Kidney (tissue), 13 donors: ENCODE measurements at regions not wholly inside any gene's neighbourhood (a gene's known extent, or its start where the extent isn't known, plus 50 kb on each side); places are given as distances from the start of the nearest gene placed in this dataset.

Experiments used
- DNase-seq, 5 donors: peaks; one replicate each; pipeline ENCODE4 v3.0.0-alpha.2; 2013 to 2020
- FAIRE-seq: peaks from 2 replicates; lab custom pipeline; 2012; peaks lifted over from hg19 to GRCh38; lab: Jason Lieb, UNC
- H3K27ac ChIP-seq, 2 donors: one replicate each; pipeline ENCODE4 v1.7.0; 2013; ENCODE audit warnings: low read depth in 2 of 2, low read length in 2 of 2, inconsistent platforms in 1 of 2
- H3K27me3 ChIP-seq: one replicate; pipeline ENCODE4 v1.7.1; 2013; ENCODE audit warnings: low read length, inconsistent platforms; ENCODE audit not compliant: control insufficient read depth, insufficient read depth
- H3K36me3 ChIP-seq, 3 donors: one replicate each; pipeline versions ENCODE4 v1.7.0 to v1.7.1; 2013; ENCODE audit warnings: low read length in 3 of 3, control low read depth in 1 of 3, inconsistent platforms in 1 of 3; ENCODE audit not compliant: insufficient read depth in 3 of 3, control insufficient read depth in 2 of 3
- H3K4me1 ChIP-seq, 3 donors: one replicate each; pipeline versions ENCODE4 v1.7.0 to v1.7.1; 2013; ENCODE audit warnings: low read length in 3 of 3, inconsistent platforms in 1 of 3, low read depth in 1 of 3; ENCODE audit not compliant: control insufficient read depth in 2 of 3, insufficient read depth in 2 of 3
- H3K4me3 ChIP-seq, 3 donors: one replicate each; pipeline versions ENCODE4 v1.7.0 to v1.8.1; 2013; ENCODE audit warnings: low read length in 3 of 3, control low read depth in 1 of 3, inconsistent platforms in 1 of 3
- H3K9ac ChIP-seq, 3 donors: one replicate each; pipeline versions ENCODE4 v1.7.0 to v1.7.1; 2013; ENCODE audit warnings: low read length in 3 of 3, control low read depth in 1 of 3, inconsistent platforms in 1 of 3
- H3K9me3 ChIP-seq, 3 donors: one replicate each; pipeline versions ENCODE4 v1.7.0 to v1.7.1; 2013; ENCODE audit warnings: low read length in 3 of 3, control low read depth in 1 of 3, inconsistent platforms in 1 of 3; ENCODE audit not compliant: control insufficient read depth in 2 of 3, insufficient read depth in 1 of 3
- CTCF ChIP-seq: IDR thresholded peaks from 3 replicates; pipeline ENCODE4 v1.5.1; 2012; ENCODE audit warnings: mild to moderate bottlenecking, moderate library complexity, borderline replicate concordance; ENCODE audit not compliant: insufficient read depth; ENCODE audit errors: extremely low read depth
- intact Hi-C: fragments of 100-400 bp; cut with DNase I; formaldehyde crosslinking; loops from one replicate; pipeline ENCODE4 v1.11.1; 2022
- donor health status: control.
- donor health status: control.
- donor health status: control.
- donor health status: control.
- donor health status: control.
- donor health status: DM: yes; HTN: yes; CAD: no.
- donor health status: Normal renal cell carcinoma (clear cell type).

GRCh38 chr3:96072226-96072625 lies 742.2 kb upstream of the EPHA6 start:
- H3K36me3 ChIP-seq = no peaks in the 10 kb centered on the region
- no peak overlapping the region for H3K27ac ChIP-seq
- H3K27me3 ChIP-seq = no peaks in the 10 kb centered on the region
- no peaks in the 10 kb centered on the region for H3K4me1 ChIP-seq
- no peak for FAIRE-seq
- H3K4me3 ChIP-seq = no peak overlapping the region
- H3K9ac ChIP-seq = no peak overlapping the region
- intact Hi-C loops = no loop called here
- H3K9me3 ChIP-seq = no peaks in the 10 kb centered on the region
- no peak for TF ChIP-seq CTCF
- DNase-seq = no peak

- FAIRE-seq = no peak
- intact Hi-C loops = no loop called here
- no peaks in the 10 kb centered on the region for H3K36me3 ChIP-seq
Measured at GRCh38 chr3:96083610-96084009, 730.8 kb upstream of the EPHA6 start.

GRCh38 chr3:96086018-96086417 lies 728.4 kb upstream of the EPHA6 start:
- no peak for FAIRE-seq

More at GRCh38 chr3:96083610-96084009, 730.8 kb upstream of the EPHA6 start:
- H3K27me3 ChIP-seq = no peaks in the 10 kb centered on the region
- H3K9me3 ChIP-seq = no peaks in the 10 kb centered on the region
- no peaks in the 10 kb centered on the region for H3K4me1 ChIP-seq
- DNase-seq = no peak
- no peak for TF ChIP-seq CTCF
- no peak overlapping the region for H3K9ac ChIP-seq
- H3K4me3 ChIP-seq = no peak overlapping the region
- H3K27ac ChIP-seq = no peak overlapping the region

More at GRCh38 chr3:96086018-96086417, 728.4 kb upstream of the EPHA6 start:
- Histone ChIP-seq H3K9ac (no peak overlapping the region), H3K27me3 (no peaks in the 10 kb centered on the region), H3K9me3 (no peaks in the 10 kb centered on the region), H3K36me3 (no peaks in the 10 kb centered on the region), H3K4me1 (no peaks in the 10 kb centered on the region), H3K27ac (no peak overlapping the region), H3K4me3 (no peak overlapping the region)
- intact Hi-C loops = no loop called here
- no peak for TF ChIP-seq CTCF
- DNase-seq = no peak
